ENCODE measurements at regions not wholly inside any gene's neighbourhood (a gene's known extent, or its start where the extent isn't known, plus 50 kb on each side); places are given as distances from the start of the nearest gene placed in this dataset.
A peak's percentile ranks its signal among the peaks of the same experiment; 100 is the strongest.

DNA sequence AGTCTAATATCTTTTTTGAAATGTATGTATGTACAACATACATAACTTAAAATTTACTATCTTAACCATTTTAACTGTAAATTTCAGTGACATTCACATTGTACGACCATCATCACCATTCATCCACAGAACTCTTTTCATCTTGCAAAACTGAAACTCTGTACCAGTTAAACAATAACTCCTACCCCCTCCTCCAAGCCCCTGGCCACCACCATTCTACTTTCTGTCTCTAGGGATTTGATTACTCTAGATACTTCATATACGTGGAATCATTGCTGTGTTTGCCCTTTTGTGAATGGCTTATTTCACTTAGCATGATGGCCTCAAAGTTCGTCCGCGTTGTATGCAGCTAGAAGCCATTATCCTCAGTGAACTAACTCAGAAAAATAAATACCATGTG is 217.0 kb downstream of the METTL4 start:
- DNase-seq (ENCODE audit: low read depth in 2 of 2), result no peak

DNA sequence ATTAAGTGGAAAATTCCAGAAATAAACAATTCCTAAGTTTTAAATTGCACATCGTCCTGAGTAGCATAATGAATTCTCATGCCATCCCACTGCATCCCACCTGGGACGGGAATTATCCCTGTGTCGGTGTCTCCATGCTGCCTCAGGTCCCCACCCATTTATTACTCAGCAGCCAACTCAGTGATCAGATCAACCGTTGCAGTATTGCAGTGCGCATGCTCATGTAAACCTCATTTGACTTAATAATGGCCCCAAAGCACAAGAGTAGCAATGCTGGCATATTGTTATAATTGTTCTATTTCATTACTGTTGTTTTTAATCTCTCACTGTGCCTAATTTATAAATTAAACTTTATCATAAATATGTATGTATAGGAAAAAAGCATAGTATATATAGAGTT is 214.4 kb downstream of the METTL4 start:
- no peak for DNase-seq (ENCODE audit: low read depth in 2 of 2)

DNA sequence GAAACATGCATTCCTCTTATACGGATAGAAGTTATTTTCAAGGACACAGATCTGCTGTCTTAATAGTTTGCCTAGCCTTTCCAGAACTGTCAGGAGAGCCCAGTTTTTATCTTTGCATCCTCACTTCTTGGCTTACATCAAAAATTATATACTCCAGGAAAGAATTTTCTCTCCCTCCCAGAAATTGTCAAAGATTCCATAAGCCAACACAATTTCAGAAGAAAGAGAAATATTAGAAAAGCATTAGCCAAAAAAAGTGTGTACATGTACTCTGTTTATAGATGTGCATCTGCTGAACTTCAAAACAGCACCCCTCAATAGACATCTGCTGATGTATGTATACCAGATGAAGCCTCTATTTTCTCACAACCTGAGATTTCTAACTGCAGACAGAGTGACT is 210.4 kb downstream of the METTL4 start:
- DNase-seq (ENCODE audit: low read depth in 2 of 2), result no peak

DNA sequence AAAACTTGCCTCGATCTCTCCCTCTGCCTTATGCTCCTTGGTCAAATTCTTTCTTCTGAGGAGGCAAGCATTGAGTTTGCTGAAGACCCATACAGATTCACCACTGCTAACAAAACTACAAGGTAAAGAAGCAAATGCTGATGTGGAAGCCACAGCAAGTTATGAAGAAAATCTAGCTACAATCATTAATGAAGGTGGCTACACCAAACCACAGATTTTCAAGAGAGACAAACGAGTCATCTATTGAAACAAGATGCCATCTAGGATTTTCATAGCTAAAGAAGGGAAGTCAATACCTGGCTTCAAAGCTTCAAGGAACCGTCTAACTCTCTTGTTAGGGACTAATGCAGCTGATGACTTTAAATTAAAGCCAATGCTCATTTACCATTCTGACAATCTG is 203.2 kb downstream of the METTL4 start:
- DNase-seq (ENCODE audit: low read depth in 2 of 2), result no peak

DNA sequence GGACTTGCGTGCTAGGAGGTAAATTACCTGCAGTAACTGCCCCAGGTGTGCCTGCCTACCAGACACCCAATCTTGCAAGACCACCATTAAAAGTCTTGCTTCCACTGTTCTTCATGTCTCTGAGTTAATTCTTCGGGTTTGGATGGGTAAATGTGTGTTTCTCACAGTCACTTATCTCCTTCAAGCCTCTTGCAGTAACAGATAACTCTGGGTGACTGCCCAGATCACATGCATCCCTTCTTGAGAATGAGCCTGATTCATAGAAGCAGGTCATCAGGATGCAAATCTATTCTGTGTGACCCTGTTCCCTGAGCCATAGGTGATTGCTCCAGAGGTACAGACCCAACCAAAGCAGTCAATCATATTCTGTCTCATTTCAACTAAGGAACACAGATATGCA is 194.6 kb downstream of the METTL4 start:
- DNase-seq (ENCODE audit: low read depth in 2 of 2), result no peak

DNA sequence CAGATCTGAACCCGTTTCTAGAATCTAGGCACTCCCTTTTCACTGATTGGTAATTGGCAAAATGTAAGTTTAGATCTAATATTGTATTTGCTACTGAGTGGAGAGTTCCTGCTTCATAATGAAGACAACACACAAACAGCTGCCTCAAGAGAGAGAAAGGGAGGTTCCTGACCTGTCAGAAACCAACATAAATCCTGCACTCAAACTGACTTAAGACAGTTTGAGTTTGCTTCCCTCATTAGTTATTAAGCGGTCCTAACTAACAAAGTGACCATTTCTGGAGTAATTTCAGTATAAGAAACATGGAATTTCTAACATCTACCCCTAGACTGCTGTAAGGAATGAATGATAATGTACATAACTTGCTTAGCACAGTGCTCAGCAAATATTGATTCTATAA is 191.2 kb downstream of the METTL4 start:
- no peak for DNase-seq (ENCODE audit: low read depth in 2 of 2)

DNA sequence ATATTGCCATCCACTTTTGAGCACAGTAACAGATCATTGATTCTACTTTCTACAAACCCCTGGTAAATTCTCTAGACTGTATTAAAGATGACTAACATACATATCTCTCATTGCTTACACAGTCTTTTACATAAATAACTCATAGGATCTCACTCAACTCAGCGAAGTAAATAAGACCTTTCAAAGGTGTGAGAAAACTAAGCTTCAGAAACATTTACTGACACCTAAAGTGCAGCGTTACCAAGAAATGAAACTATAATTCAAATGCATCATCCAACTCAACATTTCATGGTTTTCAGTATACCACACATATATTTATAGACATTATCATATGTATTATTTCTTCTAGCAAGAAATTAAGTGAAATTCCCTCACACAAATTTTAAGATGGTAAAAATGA is 189.8 kb downstream of the METTL4 start:
- DNase-seq (ENCODE audit: low read depth in 2 of 2), result no peak

DNA sequence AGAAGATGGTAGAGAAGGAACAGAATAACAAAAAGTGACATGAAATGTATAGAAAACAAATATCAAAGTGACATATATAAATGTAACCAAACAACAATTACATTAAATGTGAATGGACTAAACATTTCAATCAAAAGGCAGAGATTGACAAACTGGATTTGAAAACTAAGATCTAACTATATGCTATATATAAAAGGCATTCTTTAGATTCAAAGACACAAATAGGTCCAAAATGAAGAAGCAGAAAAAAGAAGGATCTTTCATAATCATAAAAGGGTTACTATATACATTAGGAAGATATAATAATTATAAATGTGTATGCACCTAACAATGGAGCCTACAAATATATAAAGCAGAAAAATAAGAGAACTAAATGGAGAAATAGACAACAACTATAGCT is 183.7 kb downstream of the METTL4 start:
- DNase-seq (ENCODE audit: low read depth in 2 of 2), result no peak

DNA sequence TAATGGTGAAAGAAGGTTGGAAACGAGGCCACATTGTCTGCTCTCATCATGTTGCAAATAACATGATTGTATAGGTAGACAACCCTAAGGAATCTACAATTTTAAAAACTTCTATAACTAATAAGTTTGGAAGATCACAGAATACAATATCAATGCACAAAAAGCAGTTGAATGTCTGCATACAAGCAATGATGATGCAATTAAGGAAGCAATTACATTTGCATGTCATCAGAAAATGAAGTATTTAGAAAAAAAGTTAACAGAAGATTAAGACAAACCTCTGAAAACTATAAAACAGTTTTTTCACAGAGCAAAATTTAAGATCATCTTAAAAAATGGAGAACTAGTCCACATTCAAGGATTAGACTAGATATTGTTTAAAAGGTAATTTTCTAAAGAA is 181.1 kb downstream of the METTL4 start:
- DNase-seq (ENCODE audit: low read depth in 2 of 2), result no peak

DNA sequence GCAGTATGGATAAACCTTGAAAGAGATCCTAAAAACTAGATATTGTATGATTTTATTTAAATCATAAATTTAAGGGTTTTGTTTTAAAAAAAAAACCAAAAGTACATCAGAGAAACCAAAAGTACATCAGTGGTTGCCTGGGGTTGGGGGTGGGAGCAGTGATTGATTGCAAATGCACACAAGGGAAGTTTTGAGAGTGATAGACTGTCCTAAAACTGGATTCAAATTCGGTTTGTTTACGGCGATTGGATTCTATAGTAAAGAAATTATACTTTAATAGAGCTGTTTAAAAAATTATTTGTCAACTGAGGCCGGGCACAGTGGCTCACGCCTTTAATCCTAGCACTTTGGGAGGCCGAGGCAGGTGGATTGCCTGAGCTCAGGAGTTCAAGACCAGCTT is 179.8 kb downstream of the METTL4 start:
- no peak for DNase-seq (ENCODE audit: low read depth in 2 of 2)

DNA sequence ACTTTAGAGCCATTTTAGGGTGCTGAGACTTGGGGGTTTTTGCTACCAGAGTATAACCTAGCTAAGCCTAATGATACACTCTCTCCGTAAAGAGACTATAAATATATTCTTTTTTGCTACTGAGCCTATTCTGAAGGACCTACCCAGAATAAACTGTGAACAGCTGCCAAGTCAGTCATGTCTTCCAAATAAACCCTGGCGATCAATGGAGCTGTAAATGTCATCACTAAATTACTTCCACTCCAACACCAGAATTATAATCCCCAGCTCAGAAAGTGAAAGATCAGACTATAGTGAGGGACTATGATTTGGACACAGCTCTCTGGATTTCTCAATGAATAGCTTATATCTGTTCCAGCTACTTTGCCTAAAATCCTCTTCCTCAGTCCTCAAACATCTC is 178.9 kb downstream of the METTL4 start:
- DNase-seq (ENCODE audit: low read depth in 2 of 2), result no peak

DNA sequence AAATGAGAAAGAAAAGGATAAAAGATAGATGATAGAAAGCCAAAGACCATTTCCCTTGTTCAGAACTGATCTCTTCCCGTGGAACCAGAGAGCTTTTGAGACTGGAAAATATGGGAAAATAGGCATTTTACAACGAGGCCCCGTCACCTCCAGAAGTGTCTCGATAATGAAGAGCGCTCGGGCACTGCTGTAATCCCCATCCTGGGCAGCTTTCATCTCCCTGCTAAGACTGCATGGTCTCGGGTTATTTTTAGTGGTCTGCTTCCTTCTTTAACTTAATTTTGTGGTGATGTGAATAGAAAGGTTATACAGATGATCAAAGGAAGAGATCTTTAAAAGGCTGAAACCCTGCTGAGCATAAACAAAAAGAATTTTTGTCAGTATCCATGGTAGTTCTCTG is 176.6 kb downstream of the METTL4 start:
- no peak for DNase-seq (ENCODE audit: low read depth in 2 of 2)

DNA sequence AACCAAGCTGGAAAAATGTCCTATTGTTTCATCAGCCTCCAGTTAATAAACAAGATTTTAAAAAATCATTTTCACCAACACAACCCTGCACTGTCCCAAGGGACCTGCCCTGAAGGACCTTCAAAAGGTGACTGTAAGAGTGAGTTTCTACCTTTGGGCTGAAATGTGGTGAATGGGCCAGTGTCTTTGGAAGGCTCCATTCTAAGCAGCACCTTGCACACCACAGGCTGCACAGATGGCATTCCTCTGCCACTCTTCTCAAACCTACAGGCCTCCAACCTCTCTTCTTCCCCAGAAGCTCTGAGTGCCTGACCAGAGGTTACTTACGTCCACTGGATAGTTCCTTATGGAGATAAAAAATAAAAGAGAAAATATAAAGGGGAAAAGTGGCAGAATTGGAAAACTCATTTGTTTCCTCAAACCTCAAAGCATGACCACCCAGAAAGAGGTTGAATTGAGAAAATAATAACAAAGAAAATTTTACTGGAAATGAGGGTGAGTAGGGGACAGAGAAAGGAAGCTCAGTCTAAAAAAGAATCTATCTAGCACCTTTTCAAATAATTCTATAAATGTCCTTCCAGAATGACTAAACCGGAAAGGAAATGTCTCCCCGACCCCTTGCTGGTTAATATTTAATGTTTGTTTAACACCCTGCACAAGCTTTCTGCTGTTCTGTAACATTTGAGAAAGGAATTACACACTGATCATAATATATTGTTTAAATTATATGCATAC is 175.7 kb downstream of the METTL4 start:
- DNase-seq (ENCODE audit: low read depth in 2 of 2), result no peak

DNA sequence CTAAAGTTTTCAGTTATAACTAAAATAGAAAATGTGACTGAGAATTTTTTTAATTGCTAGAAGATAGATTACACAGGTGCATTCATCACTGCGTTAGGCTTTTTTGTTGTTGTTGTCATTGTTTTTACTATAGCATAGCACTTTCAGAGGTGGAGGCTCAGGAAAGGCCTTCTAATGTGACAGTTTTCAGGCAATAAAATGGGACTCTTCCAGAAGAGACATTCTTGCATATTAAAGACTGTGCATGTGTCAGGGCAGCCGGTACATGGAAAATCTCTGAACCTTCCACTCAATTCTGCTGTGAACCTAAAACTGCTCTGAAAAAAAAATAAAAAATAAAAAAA is 175.2 kb downstream of the METTL4 start:
- no peak for DNase-seq (ENCODE audit: low read depth in 2 of 2)

DNA sequence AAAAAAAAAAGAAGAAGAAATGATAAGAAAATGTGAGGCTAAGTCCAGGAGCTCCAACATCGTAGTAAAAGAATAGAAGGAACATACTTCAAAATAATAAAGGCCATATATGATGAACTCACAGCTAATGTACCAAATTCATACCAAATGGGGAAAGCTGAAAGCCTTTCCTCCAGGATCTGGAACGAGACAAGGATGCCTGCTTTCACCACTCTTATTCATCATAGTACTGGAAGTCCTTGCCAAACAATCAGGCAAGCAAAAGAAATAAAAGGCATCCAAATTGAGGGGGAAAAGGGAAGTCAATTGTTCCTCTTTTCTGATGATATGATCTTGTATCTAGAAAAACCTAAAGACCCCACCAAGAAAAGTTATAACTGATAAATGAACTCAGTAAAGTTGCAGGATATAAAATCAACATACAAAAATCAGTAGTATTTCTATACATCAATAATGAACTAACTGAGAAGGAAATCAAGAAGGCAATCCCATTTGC is 170.6 kb downstream of the METTL4 start:
- no peak for DNase-seq (ENCODE audit: low read depth in 2 of 2)

DNA sequence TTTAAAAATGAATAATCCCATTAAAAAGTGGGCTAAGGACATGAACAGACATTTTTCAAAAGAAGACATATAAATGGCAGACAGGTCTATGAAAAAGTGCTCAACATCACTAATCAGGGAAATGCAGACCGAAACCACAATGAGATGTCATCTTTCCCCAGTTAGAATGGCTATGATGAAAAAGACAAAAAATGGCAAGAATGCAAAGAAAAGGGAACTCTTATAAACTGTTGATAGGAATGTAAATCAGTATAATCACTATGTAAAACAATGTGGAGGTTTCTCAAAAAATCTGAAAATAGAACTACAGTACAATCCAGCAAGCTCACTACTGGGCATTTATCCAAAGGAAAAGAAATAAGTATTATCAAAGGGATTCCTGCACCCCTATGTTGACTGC is 169.2 kb downstream of the METTL4 start:
- DNase-seq (ENCODE audit: low read depth in 2 of 2), result peak; percentile 89 to 92

DNA sequence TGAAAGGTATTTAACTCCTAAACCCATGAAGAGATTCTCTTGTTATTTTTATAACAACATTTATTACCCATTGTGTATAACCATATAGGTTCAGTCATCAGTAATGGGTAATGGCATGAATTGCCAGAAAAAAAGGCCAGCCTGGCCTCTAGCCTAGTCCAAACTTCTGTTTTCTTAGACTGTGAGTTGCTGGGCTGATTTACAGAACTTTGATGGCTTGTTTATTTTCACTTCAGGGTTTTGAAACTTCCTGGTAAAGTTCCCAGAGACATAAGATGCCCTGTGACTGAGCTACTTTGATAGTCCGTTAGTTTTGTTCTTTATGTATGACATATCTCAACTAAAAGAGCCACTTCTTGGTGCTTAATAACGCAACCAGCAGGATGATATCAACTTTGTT is 164.8 kb downstream of the METTL4 start:
- DNase-seq (ENCODE audit: low read depth in 2 of 2), result peak in 1 of 2 experiments; percentile 22

DNA sequence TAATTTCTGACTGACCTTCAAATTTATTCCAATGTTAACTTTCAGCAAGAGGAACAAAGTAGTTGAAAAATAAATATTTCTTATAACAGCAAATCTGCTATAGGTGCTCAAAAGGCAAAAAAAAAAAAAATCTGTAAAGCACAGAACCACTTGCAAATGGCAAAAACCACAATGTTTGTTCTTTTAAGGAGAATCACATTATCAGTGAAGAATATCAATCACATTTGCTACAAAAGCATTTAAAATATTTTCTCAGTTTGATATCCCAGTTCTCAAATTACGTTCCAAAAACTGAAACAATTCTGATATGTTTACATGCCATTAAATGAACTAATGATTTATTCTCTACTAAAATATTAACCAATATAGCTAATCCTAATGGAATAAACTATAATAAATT is 163.3 kb downstream of the METTL4 start:
- DNase-seq (ENCODE audit: low read depth in 2 of 2), result no peak

DNA sequence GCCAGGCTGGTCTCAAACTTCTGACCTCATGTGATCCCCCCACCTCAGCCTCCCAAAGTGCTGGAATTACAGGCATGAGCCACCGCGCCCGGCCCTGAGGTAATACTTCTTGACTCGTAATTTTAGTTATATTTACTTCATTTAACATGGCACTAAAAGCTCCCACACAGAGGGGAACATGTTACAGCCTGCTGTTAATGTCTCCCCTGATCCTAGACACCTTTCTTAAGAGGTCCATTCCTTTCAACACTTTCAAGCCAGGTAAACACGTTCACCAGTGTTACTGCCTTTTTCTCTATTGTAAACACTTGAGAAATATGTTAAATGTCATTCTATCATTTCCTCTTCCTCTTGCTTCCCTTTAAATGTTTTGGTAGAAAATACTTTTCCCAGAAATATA is 161.4 kb downstream of the METTL4 start:
- DNase-seq (ENCODE audit: low read depth in 2 of 2), result no peak

DNA sequence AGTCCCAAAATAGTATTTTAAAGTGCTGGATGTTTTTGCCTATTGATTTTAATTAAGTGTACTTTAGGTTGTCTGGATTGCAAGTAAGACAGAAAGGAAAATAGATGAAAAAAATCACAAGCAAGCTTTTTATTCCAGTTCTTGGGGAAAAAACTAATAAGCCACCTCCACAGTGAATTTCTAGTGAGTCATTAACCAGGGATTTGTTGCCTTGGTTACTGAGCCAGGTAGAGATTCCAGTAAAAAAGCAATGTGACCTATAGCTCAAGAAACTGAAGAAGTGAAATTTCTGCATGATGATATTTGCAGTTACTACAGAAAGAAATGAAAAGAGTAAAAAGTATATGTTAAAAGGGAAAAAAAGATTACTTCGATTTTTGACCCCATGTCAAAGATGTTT is 160.6 kb downstream of the METTL4 start:
- no peak for DNase-seq (ENCODE audit: low read depth in 2 of 2)

DNA sequence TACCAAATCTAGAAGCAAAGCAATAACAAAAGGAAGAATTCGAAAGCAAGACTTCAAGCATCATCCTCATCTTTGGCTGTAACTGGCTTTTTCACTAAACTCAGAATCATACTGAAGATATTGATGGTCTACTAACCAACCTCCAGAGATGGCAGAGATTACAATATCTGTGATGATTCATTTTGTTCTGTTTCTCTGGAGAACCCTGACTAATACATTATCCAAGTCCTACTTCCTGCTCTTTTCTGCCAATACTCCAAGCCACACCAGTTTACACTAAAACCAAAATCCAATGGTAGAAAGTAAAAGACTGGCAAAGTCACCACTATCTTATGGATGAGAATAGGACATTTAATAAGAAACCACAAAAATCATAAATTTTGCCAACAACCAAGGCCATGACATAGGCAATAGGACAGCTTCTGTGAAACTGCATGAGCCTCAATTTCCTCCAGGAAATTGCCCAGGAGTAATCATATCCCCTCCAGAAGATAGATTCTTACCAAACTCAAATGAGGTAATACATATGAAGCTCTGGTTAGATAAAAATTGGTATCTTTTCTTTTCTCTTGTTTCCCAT is 159.8 kb downstream of the METTL4 start:
- DNase-seq (ENCODE audit: low read depth in 2 of 2), result peak in 1 of 2 experiments; percentile 36

DNA sequence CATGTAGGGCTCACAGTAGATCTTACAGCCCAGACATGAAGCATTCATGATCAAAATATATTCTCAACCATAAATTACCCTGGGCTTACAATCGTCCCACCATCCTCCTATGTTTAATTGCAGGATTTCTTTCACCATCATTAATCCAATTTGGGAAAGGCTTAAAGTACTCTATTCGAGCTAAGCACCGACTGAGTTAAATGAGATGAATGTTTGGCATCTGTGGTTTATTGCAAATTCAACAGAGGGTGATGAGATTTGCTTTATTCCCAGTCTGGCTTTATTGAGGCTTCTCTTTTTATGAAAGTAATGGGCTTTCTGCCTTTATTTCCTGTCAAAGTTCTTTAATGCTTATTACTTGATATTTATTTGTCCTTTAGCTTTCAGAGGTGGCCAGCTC is 159.0 kb downstream of the METTL4 start:
- DNase-seq (ENCODE audit: low read depth in 2 of 2), result no peak

DNA sequence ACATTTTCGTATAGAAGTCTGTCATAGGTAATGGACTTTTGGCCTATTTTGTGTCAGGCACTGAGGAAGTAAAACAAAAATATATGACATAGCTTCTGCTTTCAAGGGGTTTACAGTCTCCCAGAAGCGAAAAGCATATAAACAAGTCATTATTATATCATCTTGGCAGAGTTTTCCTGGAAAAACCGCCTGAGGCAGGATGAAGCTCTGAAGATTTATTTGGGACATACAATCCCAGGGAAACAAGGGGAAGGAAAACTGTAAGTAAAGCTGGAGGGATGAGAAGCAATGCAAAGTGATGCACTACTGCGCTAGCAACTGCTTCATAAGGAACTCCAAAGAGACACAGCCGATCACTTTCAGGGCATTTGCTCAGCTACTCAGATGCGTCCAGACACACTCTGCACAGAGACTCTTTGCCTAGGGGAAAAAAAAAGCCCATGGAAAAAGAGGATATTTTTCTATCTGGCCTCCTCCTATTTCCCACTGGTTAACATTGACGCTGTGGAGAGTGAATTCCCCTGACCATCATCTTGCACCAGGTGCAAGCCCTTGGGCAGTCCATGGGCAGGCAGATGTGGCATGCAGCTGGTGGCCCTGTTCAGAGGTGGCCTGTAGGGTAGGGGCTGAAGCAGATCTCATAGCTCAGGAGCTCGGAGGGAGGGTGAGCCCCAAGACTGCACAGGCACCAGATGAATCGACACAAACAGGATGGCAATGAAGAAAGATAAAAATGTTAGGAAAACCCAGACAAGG is 158.1 kb downstream of the METTL4 start:
- no peak for DNase-seq (ENCODE audit: low read depth in 2 of 2)

Data from fibroblast of skin of left quadriceps (primary cell).